ENCODE measurements at regions not wholly inside any gene's neighbourhood (a gene's known extent, or its start where the extent isn't known, plus 50 kb on each side); places are given as distances from the start of the nearest gene placed in this dataset.

DNA sequence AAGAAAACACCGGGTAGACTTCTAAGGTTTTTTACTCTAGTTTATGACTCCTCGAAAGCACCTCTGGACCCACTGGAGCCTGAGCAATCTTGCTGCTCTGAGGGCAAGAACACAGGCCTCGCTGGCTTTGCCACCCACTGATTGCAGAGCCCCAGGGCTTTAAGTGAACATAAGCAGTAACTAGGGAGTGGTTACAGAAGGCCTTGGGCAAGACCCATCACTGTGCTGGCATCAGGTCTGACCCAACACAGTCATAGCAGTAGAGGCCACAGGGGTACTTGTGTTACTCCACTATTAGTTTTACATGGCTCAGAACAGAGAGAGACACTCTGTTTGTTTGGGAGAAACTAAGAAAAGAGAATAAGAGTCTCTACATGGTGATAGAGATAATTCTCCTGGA, 684.5 kb downstream of the FAM181B start:
- no peak overlapping the region for H3K18ac ChIP-seq (ENCODE audit: insufficient read length, low read depth, low read length)
- H2AFZ ChIP-seq (ENCODE audit: low read length) = no peak overlapping the region
- H4K20me1 ChIP-seq (ENCODE audit: control insufficient read depth, insufficient read depth, insufficient read length) = no peaks in the 10 kb centered on the region
- H3K23me2 ChIP-seq (ENCODE audit: insufficient read length, low read depth, low read length, poor library complexity, severe bottlenecking) = no peaks in the 10 kb centered on the region
- TF ChIP-seq, protein P1, sequence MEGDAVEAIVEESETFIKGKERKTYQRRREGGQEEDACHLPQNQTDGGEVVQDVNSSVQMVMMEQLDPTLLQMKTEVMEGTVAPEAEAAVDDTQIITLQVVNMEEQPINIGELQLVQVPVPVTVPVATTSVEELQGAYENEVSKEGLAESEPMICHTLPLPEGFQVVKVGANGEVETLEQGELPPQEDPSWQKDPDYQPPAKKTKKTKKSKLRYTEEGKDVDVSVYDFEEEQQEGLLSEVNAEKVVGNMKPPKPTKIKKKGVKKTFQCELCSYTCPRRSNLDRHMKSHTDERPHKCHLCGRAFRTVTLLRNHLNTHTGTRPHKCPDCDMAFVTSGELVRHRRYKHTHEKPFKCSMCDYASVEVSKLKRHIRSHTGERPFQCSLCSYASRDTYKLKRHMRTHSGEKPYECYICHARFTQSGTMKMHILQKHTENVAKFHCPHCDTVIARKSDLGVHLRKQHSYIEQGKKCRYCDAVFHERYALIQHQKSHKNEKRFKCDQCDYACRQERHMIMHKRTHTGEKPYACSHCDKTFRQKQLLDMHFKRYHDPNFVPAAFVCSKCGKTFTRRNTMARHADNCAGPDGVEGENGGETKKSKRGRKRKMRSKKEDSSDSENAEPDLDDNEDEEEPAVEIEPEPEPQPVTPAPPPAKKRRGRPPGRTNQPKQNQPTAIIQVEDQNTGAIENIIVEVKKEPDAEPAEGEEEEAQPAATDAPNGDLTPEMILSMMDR (conservative IDR thresholded peaks at IDR 0.05) = no peak
- WGBS (ENCODE audit: extremely low coverage, insufficient read length, low lambda C conversion rate) = no CpG with 5 or more reads among the region's 3 CpGs
- Mint-ChIP-seq H3K4me1 (no peaks in the 10 kb centered on the region), H3K9me3 (peaks cover 0 to 6% of the 10 kb centered on the region in 2 experiments; a peak in 3 of 5 replicates), H3K36me3 (ENCODE audit: insufficient read depth in 1 of 3, low read depth in 3 of 3) (no peaks in the 10 kb centered on the region), H3K4me3 (no peak overlapping the region), H3K27ac (peak overlapping the region in 1 of 3 experiments; percentile 17; a peak in 1 of 7 replicates), H3K27me3 (ENCODE audit: low read depth) (no peaks in the 10 kb centered on the region)
- no peak overlapping the region for H3K14ac ChIP-seq (ENCODE audit: insufficient read depth, low read length)
- H3T11ph ChIP-seq (ENCODE audit: low read length) = no peak overlapping the region
- H4K8ac ChIP-seq (replicated peaks; ENCODE audit: insufficient read length, low read depth, low read length) = no peak overlapping the region
- H3K4ac ChIP-seq (ENCODE audit: low read depth, low read length) = no peak overlapping the region
- no peak overlapping the region for H2BK15ac ChIP-seq (ENCODE audit: low read depth, low read length)
- H3K27me3 ChIP-seq (ENCODE audit: insufficient read depth, low read length) = no peaks in the 10 kb centered on the region
- no peak overlapping the region for H2BK20ac ChIP-seq (ENCODE audit: low read depth, low read length, poor library complexity, severe bottlenecking)
- H2BK120ac ChIP-seq (ENCODE audit: low read depth, low read length, poor library complexity, severe bottlenecking) = no peak overlapping the region
- H2AK5ac ChIP-seq (ENCODE audit: insufficient read length, low read length) = no peak overlapping the region
- H3K4me2 ChIP-seq (ENCODE audit: insufficient read depth, insufficient read length, low read length) = no peak overlapping the region
- no peaks in the 10 kb centered on the region for H3K4me1 ChIP-seq (ENCODE audit: insufficient read depth, low read length)
- H3K23ac ChIP-seq (ENCODE audit: insufficient read length, low read depth, low read length) = no peak overlapping the region
- no peak overlapping the region for H2BK12ac ChIP-seq (ENCODE audit: insufficient read length, low read depth, low read length)
- H3K9me3 ChIP-seq (ENCODE audit: control insufficient read depth, low read depth, low read length) = no peaks in the 10 kb centered on the region
- H3K79me1 ChIP-seq (ENCODE audit: insufficient read depth, low read depth, low read length, poor library complexity, severe bottlenecking) = no peaks in the 10 kb centered on the region
- H4K5ac ChIP-seq (ENCODE audit: insufficient read length, low read depth, low read length) = no peak overlapping the region
- no peak overlapping the region for H4K91ac ChIP-seq (ENCODE audit: insufficient read length, low read depth, low read length)
- H3K27ac ChIP-seq (ENCODE audit: insufficient read length, low read depth, low read length) = no peak overlapping the region
- DNase-seq = no peak
- H2BK5ac ChIP-seq (ENCODE audit: insufficient read length, low read length) = no peak overlapping the region
- no peak overlapping the region for H3K9ac ChIP-seq (ENCODE audit: extremely low read depth, insufficient read length, low read length)
- H3K79me2 ChIP-seq (ENCODE audit: insufficient read depth, low read length) = no peaks in the 10 kb centered on the region
- H3K56ac ChIP-seq (ENCODE audit: insufficient read length, low read depth, low read length) = no peak overlapping the region

Data from H9 (cell line).